ENCODE measurements at regions not wholly inside any gene's neighbourhood (a gene's known extent, or its start where the extent isn't known, plus 50 kb on each side); places are given as distances from the start of the nearest gene placed in this dataset.

- TF ChIP-seq CTCF (IDR thresholded peaks at IDR 0.05; ENCODE audit: extremely low read depth, missing control alignments): no peak
- no peak for DNase-seq (ENCODE audit: low spot score)
Observed at GRCh38 chr2:155035308-155035707, 336.8 kb downstream of the KCNJ3 start.

- no peak for DNase-seq (ENCODE audit: low spot score)
- no peak for TF ChIP-seq CTCF (IDR thresholded peaks at IDR 0.05; ENCODE audit: extremely low read depth, missing control alignments)
Observed at GRCh38 chr2:155033652-155034051, 335.2 kb downstream of the KCNJ3 start.

- DNase-seq (ENCODE audit: low spot score): no peak
- no peak for TF ChIP-seq CTCF (IDR thresholded peaks at IDR 0.05; ENCODE audit: extremely low read depth, missing control alignments)
Observed at GRCh38 chr2:155030296-155030695, 331.8 kb downstream of the KCNJ3 start.

GRCh38 chr2:155026651-155027174 is 328.2 kb downstream of the KCNJ3 start:
- TF ChIP-seq CTCF (IDR thresholded peaks at IDR 0.05; ENCODE audit: extremely low read depth, missing control alignments): no peak
- DNase-seq (ENCODE audit: low spot score): no peak

GRCh38 chr2:155023674-155024073 is 325.2 kb downstream of the KCNJ3 start:
- DNase-seq (ENCODE audit: low spot score): no peak
- TF ChIP-seq CTCF (IDR thresholded peaks at IDR 0.05; ENCODE audit: extremely low read depth, missing control alignments): no peak

- DNase-seq (ENCODE audit: low spot score): no peak
- TF ChIP-seq CTCF (IDR thresholded peaks at IDR 0.05; ENCODE audit: extremely low read depth, missing control alignments): no peak
Observed at GRCh38 chr2:155022531-155022930, 324.0 kb downstream of the KCNJ3 start.

- no peak for DNase-seq (ENCODE audit: low spot score)
- no peak for TF ChIP-seq CTCF (IDR thresholded peaks at IDR 0.05; ENCODE audit: extremely low read depth, missing control alignments)
Observed at GRCh38 chr2:155021618-155022017, 323.1 kb downstream of the KCNJ3 start.

Measured in GM20000 (cell line).